ENCODE measurements at regions not wholly inside any gene's neighbourhood (a gene's known extent, or its start where the extent isn't known, plus 50 kb on each side); places are given as distances from the start of the nearest gene placed in this dataset.
"Not testable (repeated sequence)": the region's sequence is repeated elsewhere in the genome, so short reads cannot be mapped to it uniquely, and the experiment has no call there.

DNA sequence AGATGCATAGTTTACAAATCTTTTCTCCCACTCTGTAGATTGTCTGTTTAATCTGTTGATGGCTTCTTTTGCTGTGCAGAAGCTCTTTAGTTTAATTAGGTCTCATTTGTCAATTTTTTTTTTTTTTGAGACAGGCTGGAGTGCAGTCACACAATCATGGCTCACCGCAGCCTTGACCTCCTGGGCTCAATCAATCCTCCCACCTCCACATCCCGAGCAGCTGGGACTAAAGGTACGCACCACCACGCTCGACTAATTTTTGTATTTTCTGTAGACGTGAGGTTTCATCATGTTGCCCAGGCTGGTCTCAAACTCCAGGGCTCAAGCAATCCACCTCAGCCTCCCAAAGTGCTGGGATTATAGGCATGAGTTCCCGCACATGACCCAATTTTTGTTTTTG is 1655.8 kb downstream of the REEP3 start:
- TF ChIP-seq, protein P1, sequence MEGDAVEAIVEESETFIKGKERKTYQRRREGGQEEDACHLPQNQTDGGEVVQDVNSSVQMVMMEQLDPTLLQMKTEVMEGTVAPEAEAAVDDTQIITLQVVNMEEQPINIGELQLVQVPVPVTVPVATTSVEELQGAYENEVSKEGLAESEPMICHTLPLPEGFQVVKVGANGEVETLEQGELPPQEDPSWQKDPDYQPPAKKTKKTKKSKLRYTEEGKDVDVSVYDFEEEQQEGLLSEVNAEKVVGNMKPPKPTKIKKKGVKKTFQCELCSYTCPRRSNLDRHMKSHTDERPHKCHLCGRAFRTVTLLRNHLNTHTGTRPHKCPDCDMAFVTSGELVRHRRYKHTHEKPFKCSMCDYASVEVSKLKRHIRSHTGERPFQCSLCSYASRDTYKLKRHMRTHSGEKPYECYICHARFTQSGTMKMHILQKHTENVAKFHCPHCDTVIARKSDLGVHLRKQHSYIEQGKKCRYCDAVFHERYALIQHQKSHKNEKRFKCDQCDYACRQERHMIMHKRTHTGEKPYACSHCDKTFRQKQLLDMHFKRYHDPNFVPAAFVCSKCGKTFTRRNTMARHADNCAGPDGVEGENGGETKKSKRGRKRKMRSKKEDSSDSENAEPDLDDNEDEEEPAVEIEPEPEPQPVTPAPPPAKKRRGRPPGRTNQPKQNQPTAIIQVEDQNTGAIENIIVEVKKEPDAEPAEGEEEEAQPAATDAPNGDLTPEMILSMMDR (IDR thresholded peaks at IDR 0.05): no peak
- no peak overlapping the region for H3K27ac ChIP-seq
- H3K36me3 ChIP-seq: no peaks in the 10 kb centered on the region
- H3K4me3 ChIP-seq (ENCODE audit: low read depth in 1 of 2, low read length in 1 of 2): no peak overlapping the region
- H3K27me3 ChIP-seq: no peaks in the 10 kb centered on the region
- H3K9me3 ChIP-seq: no peaks in the 10 kb centered on the region
- no peaks in the 10 kb centered on the region for H3K4me1 ChIP-seq (ENCODE audit: control insufficient read depth in 1 of 2, insufficient read depth in 1 of 2, low read depth in 1 of 2, low read length in 1 of 2)

DNA sequence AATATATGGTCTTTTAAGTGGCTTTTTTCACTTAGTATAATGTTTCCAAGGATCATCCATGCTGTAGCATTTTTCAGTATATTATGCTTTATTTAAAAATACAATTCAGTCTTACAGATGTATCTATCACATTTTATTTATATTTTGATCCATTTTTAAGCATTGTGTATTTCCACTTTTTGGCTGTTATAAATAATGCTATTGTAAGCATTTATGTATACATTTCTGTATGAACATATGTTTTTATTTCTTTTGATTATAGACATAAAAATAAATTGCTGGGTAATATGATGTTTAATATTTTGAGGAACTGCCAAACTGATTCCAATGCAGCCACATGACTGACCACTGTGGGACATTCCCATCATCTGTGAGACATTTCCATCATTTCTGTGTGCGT is 1662.0 kb downstream of the REEP3 start:
- Histone ChIP-seq H3K27me3 (no peaks in the 10 kb centered on the region), H3K36me3 (no peaks in the 10 kb centered on the region), H3K4me3 (ENCODE audit: low read depth in 1 of 2, low read length in 1 of 2) (no peak overlapping the region), H3K4me1 (ENCODE audit: control insufficient read depth in 1 of 2, insufficient read depth in 1 of 2, low read depth in 1 of 2, low read length in 1 of 2) (no peaks in the 10 kb centered on the region), H3K9me3 (no peaks in the 10 kb centered on the region), H3K27ac (no peak overlapping the region)
- TF ChIP-seq, protein P1 (IDR thresholded peaks at IDR 0.05): no peak

DNA sequence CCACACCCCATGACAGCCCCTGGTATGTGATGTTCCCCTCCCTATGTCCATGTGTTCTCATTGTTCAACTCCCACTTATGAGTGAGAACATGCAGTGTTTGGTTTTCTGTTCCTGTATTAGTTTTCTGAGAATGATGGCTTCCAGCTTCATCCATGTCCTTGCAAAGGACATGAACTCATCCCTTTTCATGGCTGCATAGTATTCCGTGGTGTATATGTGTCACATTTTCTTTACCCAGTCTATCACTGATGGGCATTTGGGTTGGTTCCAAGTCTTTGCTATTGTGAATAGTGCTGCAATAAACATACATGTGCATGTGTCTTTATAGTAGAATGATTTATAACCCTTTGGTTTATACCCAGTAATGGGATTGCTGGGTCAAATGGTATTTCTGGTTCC is 1665.5 kb downstream of the REEP3 start:
- H3K27ac ChIP-seq; H3K4me3 ChIP-seq (ENCODE audit: low read depth in 1 of 2, low read length in 1 of 2): not testable (repeated sequence)

DNA sequence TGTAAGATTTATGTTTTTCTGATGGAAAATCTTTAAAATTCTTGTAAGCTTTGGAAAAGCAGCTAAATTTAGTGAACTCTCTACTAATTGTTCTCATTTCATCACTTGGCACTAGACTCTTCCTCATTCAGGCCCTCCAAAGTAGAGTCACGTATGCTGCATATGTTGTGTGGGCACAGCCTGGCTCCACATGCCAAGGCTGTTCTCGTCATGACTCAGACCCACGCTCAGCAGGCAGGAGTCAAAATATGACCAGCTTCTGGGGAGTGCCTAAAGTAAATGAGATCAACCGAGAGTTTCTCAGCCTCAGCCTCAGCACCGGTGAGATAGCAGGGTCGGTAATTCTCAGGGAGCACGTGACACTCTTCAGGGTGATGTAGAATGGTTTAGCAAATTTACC is 1672.9 kb downstream of the REEP3 start:
- Histone ChIP-seq H3K27me3 (no peaks in the 10 kb centered on the region), H3K27ac (no peak overlapping the region), H3K9me3 (no peaks in the 10 kb centered on the region), H3K4me3 (ENCODE audit: low read depth in 1 of 2, low read length in 1 of 2) (no peak overlapping the region), H3K36me3 (no peaks in the 10 kb centered on the region), H3K4me1 (ENCODE audit: control insufficient read depth in 1 of 2, insufficient read depth in 1 of 2, low read depth in 1 of 2, low read length in 1 of 2) (no peaks in the 10 kb centered on the region)
- TF ChIP-seq, protein P1 (IDR thresholded peaks at IDR 0.05): no peak

More for the DNA sequence above, 1665.5 kb downstream of the REEP3 start:
- not testable (repeated sequence) for H3K4me1 ChIP-seq (ENCODE audit: control insufficient read depth in 1 of 2, insufficient read depth in 1 of 2, low read depth in 1 of 2, low read length in 1 of 2); H3K9me3 ChIP-seq; H3K27me3 ChIP-seq; H3K36me3 ChIP-seq

DNA sequence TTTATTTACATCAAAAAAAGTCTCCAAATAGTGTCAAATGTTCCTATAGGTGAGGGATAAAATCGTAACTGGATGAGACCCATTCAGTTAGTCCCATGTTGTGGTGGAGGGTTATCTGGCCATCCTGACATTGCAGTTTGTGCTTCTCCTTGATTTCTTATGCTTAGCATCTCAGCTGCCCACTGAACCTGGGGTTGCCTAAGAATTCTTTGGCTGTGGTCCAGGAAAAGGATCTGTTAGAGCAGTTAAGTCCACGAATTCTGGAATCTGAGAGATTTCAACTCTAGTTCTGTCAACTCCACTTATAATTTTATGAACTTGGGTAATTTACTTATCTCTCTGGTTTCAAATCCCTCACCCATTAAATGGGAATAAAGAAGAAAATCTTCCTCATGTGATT is 1673.4 kb downstream of the REEP3 start:
- Histone ChIP-seq H3K27ac (no peak overlapping the region), H3K4me1 (ENCODE audit: control insufficient read depth in 1 of 2, insufficient read depth in 1 of 2, low read depth in 1 of 2, low read length in 1 of 2) (no peaks in the 10 kb centered on the region), H3K4me3 (ENCODE audit: low read depth in 1 of 2, low read length in 1 of 2) (no peak overlapping the region), H3K27me3 (no peaks in the 10 kb centered on the region), H3K36me3 (no peaks in the 10 kb centered on the region), H3K9me3 (no peaks in the 10 kb centered on the region)
- TF ChIP-seq, protein P1 (IDR thresholded peaks at IDR 0.05): no peak

DNA sequence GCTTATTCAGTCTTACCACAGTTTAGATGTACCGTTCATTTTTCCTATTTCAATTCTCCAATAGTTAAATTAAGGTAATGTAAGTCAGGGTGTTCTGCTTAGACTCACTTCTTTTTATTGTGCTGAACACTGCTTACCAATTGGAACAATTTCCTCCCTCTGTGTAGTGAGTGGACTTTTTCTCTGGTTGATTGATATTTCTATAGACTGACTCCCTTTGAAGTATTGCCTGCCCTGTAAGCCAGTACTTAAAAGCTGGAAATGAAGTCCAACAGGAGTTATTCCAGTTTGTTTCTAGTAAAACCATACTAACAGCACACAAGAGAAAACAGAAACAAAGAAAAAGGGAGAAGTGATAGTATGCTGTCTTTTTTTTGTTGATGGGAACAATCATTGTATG is 1674.9 kb downstream of the REEP3 start:
- Histone ChIP-seq H3K4me1 (ENCODE audit: control insufficient read depth in 1 of 2, insufficient read depth in 1 of 2, low read depth in 1 of 2, low read length in 1 of 2) (no peaks in the 10 kb centered on the region), H3K27ac (no peak overlapping the region), H3K4me3 (ENCODE audit: low read depth in 1 of 2, low read length in 1 of 2) (no peak overlapping the region), H3K9me3 (no peaks in the 10 kb centered on the region), H3K36me3 (no peaks in the 10 kb centered on the region), H3K27me3 (no peaks in the 10 kb centered on the region)
- TF ChIP-seq, protein P1 (IDR thresholded peaks at IDR 0.05): no peak
